Neutrophil (primary cell): ENCODE measurements at regions not wholly inside any gene's neighbourhood (a gene's known extent, or its start where the extent isn't known, plus 50 kb on each side); places are given as distances from the start of the nearest gene placed in this dataset.
"Not testable (repeated sequence)": the region's sequence is repeated elsewhere in the genome, so short reads cannot be mapped to it uniquely, and the experiment has no call there.

Experiments used
- H3K27ac ChIP-seq: fragments of 200-600 bp; sonication (generic); 2 replicates; pipeline ENCODE4 v1.5.1; 2016; ENCODE audit warnings: mild to moderate bottlenecking, moderate library complexity
- H3K27me3 ChIP-seq: fragments of 200-600 bp; sonication (generic); 2 replicates; pipeline ENCODE4 v1.6.0; 2016; ENCODE audit warnings: mild to moderate bottlenecking
- H3K36me3 ChIP-seq: fragments of 200-600 bp; sonication (generic); 2 replicates; pipeline ENCODE4 v1.5.1; 2017
- H3K4me1 ChIP-seq, 2 experiments: fragments of 200-600 bp in 1 of 2; sonication (generic) in 1 of 2; 1 replicate in 1 of 2; 2 replicates in 1 of 2; pipeline versions ENCODE4 v1.5.1 to v1.6.1; 2013 to 2016; ENCODE audit warnings: low read depth in 1 of 2, low read length in 1 of 2, mild to moderate bottlenecking in 1 of 2, moderate library complexity in 1 of 2; ENCODE audit not compliant: control insufficient read depth in 1 of 2, insufficient read depth in 1 of 2
- H3K4me3 ChIP-seq, 2 experiments: fragments of 200-600 bp in 1 of 2; sonication (generic) in 1 of 2; 1 replicate in 1 of 2; 2 replicates in 1 of 2; pipeline ENCODE4 v1.5.1; 2013 to 2016; ENCODE audit warnings: low read depth in 1 of 2, low read length in 1 of 2, mild to moderate bottlenecking in 1 of 2, moderate library complexity in 1 of 2
- H3K9me3 ChIP-seq: fragments of 200-600 bp; sonication (generic); 2 replicates; pipeline ENCODE4 v1.5.1; 2016
- TF ChIP-seq, protein P1 (sequence below): fragments of 200-600 bp; sonication (generic); IDR thresholded peaks from 2 replicates; pipeline ENCODE4 v1.5.1; 2016; ENCODE audit warnings: antibody characterized with exemption

DNA sequence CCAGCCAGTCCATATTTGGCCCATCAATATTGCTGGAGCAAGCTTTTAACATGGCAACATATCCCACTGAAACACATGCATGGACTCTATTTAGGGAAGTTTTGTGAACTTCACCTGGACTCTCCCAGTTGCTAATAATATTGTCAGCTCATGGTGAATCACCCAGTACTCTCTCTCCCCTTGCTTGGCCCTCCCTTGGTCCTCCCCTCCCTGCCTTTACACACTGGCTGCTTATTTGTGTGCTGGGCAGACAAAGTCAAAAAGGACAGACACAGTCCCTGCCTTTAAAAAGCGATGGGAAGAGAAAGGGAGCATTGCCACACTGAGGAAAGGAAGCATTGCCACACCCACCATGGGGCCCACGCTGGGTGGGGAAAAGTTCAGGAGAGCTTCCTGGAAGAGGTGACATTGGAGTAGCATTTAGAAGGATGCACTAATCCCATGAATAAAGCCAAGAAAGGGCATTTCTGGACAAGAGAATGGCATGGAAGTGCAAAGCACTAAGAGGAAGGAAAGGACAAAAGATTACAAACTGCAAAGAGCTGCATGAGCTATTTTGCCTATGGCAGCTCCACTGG is 143.4 kb upstream of the EXOC2 start:
- Histone ChIP-seq H3K4me1 (no peaks in the 10 kb centered on the region), H3K27me3 (peaks cover 20% of the 10 kb centered on the region), H3K9me3 (peaks cover 5% of the 10 kb centered on the region), H3K4me3 (no peak overlapping the region), H3K27ac (no peak overlapping the region), H3K36me3 (no peaks in the 10 kb centered on the region)
- TF ChIP-seq, protein P1, sequence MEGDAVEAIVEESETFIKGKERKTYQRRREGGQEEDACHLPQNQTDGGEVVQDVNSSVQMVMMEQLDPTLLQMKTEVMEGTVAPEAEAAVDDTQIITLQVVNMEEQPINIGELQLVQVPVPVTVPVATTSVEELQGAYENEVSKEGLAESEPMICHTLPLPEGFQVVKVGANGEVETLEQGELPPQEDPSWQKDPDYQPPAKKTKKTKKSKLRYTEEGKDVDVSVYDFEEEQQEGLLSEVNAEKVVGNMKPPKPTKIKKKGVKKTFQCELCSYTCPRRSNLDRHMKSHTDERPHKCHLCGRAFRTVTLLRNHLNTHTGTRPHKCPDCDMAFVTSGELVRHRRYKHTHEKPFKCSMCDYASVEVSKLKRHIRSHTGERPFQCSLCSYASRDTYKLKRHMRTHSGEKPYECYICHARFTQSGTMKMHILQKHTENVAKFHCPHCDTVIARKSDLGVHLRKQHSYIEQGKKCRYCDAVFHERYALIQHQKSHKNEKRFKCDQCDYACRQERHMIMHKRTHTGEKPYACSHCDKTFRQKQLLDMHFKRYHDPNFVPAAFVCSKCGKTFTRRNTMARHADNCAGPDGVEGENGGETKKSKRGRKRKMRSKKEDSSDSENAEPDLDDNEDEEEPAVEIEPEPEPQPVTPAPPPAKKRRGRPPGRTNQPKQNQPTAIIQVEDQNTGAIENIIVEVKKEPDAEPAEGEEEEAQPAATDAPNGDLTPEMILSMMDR = no peak

DNA sequence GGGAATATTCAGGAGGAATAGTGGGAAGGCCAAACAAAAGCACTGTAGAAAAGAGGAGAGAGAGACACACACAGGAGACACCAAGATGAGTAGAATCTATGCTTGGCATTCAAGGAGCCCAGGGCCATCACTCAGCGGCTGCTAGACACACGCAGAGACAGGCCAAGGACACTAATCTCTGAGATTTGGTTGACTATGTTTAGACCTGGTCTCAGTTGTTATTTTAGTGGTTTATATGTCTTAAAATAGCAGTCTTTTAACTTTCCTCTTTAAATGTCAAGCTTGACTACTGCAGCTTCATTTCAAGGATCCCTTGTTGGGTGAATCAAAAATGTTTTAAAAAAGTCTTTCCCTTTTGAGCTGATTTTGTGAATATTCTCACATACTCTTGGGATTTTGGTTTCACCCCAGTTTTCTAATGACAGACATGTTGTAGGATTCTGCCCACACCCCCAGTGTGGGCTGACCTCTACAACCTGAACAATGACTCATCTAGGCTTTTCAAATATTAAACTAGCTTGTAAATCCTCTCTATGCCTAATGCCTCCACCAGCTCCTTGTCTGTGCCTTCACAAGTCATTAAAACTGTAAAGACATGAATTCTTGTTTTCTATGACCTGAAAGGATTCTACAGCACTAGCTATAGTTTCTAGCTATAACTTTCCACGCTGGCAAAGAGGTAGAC is 142.7 kb upstream of the EXOC2 start:
- no peaks in the 10 kb centered on the region for H3K4me1 ChIP-seq
- TF ChIP-seq, protein P1 = no peak
- no peak overlapping the region for H3K4me3 ChIP-seq
- H3K36me3 ChIP-seq = no peaks in the 10 kb centered on the region
- peaks cover 5% of the 10 kb centered on the region for H3K9me3 ChIP-seq
- peaks cover 20% of the 10 kb centered on the region for H3K27me3 ChIP-seq
- no peak overlapping the region for H3K27ac ChIP-seq

DNA sequence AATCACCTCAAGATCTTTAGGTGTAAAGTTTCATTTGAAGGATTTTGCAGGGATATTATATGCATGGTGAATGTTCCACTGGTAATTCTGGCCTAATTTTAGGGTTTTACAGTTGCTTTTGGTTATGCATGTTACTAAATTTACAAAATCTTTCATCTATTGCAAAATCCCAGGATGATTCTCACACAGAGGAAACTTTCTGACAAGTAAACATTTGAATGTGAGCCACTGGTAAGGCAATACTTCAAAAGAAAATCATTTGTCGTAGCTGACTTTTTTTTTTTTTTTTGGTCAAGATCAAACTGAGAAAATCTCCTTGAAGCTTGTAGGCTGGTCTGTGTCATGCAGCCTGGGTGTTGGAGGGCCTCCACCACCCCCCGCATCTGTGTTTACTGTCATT is 141.9 kb upstream of the EXOC2 start:
- TF ChIP-seq, protein P1 = no peak
- peaks cover 20% of the 10 kb centered on the region for H3K27me3 ChIP-seq
- no peak overlapping the region for H3K27ac ChIP-seq
- no peaks in the 10 kb centered on the region for H3K4me1 ChIP-seq
- H3K36me3 ChIP-seq = no peaks in the 10 kb centered on the region
- peaks cover 5% of the 10 kb centered on the region for H3K9me3 ChIP-seq
- H3K4me3 ChIP-seq = no peak overlapping the region

DNA sequence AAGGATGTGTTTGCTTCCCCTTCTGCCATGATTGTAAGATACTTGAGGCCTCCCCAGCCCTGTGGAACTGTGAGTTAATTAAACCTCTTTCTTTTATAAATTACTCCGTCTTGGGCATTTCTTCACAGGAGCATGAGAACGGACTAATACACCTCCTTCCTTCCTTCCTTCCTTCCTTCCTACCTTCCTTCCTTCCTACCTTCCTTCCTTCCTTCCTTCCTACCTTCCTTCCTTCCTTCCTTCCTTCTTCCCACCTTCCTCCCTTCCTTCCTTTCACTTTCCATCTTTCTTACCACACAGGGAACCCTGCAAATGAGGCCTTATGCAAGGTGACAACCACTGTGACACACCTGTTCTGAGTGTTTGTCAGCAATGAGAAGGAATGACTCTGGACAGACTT is 141.3 kb upstream of the EXOC2 start:
- Histone ChIP-seq H3K9me3 (peaks cover 5% of the 10 kb centered on the region), H3K4me1 (no peaks in the 10 kb centered on the region), H3K27me3 (peaks cover 20% of the 10 kb centered on the region), H3K4me3 (no peak overlapping the region), H3K36me3 (no peaks in the 10 kb centered on the region), H3K27ac (no peak overlapping the region)
- TF ChIP-seq, protein P1 = no peak

DNA sequence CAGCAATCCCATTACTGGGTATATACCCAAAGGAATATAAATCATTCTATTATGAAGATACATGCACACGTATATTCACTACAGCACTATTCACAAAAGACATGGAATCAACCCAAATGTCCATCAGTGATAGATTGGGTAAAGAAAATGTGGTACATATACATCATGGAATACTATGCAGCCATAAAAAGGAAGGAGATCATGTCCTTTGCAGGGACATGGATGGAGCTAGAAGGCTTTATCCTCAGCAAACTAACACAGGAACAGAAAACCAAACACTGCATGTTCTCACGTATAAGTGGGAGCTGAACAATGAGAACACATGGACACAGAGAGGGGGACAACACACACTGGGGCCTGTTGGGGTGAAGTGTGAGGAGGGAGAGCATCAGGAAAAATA is 139.9 kb upstream of the EXOC2 start:
- H3K4me3 ChIP-seq, H3K27ac ChIP-seq, H3K9me3 ChIP-seq, H3K4me1 ChIP-seq, H3K36me3 ChIP-seq: not testable (repeated sequence)
- peaks cover 15% of the 10 kb centered on the region for H3K27me3 ChIP-seq

DNA sequence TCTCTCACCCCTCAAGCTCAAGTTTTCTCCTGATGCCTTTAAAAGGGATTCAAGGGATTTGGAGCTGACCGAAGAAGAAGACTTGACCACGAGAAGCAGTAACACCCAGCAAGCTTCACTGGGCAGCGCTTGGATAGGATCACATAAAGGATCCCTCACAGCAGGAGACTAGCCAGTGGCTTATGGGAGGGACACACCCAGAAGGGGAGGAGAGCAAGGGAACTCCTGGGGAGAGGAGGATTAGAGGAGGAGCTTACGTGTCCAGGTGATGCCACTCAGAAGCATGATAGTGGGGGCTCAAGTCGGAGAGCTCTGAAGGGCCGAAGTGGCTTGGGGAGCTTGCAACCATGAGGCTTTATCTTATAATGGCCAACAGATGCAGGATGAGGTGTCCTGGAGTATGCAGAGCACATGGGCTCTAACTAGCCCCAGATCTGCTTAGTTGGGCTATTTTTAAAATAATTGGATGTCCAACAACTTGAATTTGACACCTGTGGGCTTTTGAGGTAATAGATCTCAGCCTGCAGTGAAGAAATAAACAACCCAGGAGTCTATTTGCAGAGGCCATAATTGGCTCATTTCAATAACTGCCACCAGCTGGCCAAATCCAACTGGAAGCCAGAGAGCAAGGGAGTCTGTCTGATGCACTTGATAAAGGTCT is 137.9 kb upstream of the EXOC2 start:
- H3K9me3 ChIP-seq = peaks cover 11% of the 10 kb centered on the region
- no peak overlapping the region for H3K4me3 ChIP-seq
- H3K4me1 ChIP-seq = no peaks in the 10 kb centered on the region
- no peaks in the 10 kb centered on the region for H3K27me3 ChIP-seq
- H3K36me3 ChIP-seq = no peaks in the 10 kb centered on the region
- TF ChIP-seq, protein P1 = no peak
- H3K27ac ChIP-seq = no peak overlapping the region
